Neural cell (in vitro differentiated cells): ENCODE measurements at regions not wholly inside any gene's neighbourhood (a gene's known extent, or its start where the extent isn't known, plus 50 kb on each side); places are given as distances from the start of the nearest gene placed in this dataset.

ENCODE experiments used
- H2AFZ ChIP-seq: fragments of 200-600, 300-800 bp; sonication (generic), shearing (Covaris generic); 2 replicates; pipeline ENCODE4 v1.6.0; 2014; ENCODE audit warnings: low read depth, mild to moderate bottlenecking, antibody characterized with exemption, low read length, moderate library complexity
- H3F3A ChIP-seq: fragments of 200-600 bp; shearing (Covaris generic); 2 replicates; pipeline ENCODE4 v1.6.1; 2016; ENCODE audit warnings: mild to moderate bottlenecking, moderate library complexity, mixed read lengths, antibody characterized with exemption, low read length; ENCODE audit not compliant: insufficient read depth, poor library complexity, severe bottlenecking
- H3K27ac ChIP-seq: fragments of 200-600, 300-800 bp; sonication (generic), shearing (Covaris generic); 2 replicates; pipeline ENCODE4 v1.5.1; 2014; ENCODE audit warnings: mild to moderate bottlenecking, low read length, moderate library complexity
- H3K27me3 ChIP-seq: fragments of 300-800, 200-600 bp; sonication (generic), shearing (Covaris generic); 2 replicates; pipeline ENCODE4 v1.6.0; 2014; ENCODE audit warnings: mild to moderate bottlenecking, low read depth, low read length, moderate library complexity; ENCODE audit not compliant: insufficient read depth
- H3K36me3 ChIP-seq: fragments of 300-800, 200-600 bp; sonication (generic), shearing (Covaris generic); 2 replicates; pipeline ENCODE4 v1.5.1; 2014; ENCODE audit warnings: mild to moderate bottlenecking, antibody characterized with exemption, low read length, moderate library complexity; ENCODE audit not compliant: insufficient read depth
- H3K4me2 ChIP-seq: fragments of 300-800, 200-600 bp; sonication (generic), shearing (Covaris generic); 2 replicates; pipeline ENCODE4 v1.6.0; 2014; ENCODE audit warnings: mild to moderate bottlenecking, low read length
- H3K4me3 ChIP-seq: fragments of 300-800, 200-600 bp; sonication (generic), shearing (Covaris generic); 2 replicates; pipeline ENCODE4 v1.5.1; 2014; ENCODE audit warnings: mild to moderate bottlenecking, low read length, moderate library complexity
- H3K79me2 ChIP-seq: fragments of 200-600 bp; shearing (Covaris generic); replicated peaks from 2 replicates; pipeline ENCODE4 v1.6.0; 2014; ENCODE audit warnings: mild to moderate bottlenecking, low read length, moderate library complexity; ENCODE audit not compliant: insufficient read depth
- H3K9ac ChIP-seq: fragments of 300-800, 200-600 bp; sonication (generic), shearing (Covaris generic); 2 replicates; pipeline ENCODE4 v1.6.1; 2016; ENCODE audit warnings: mild to moderate bottlenecking, low read length, mixed read lengths
- H3K9me2 ChIP-seq: fragments of 200-600 bp; shearing (Covaris generic); 2 replicates; pipeline ENCODE4 v1.6.1; 2016; ENCODE audit warnings: mild to moderate bottlenecking, low read length, mixed read lengths; ENCODE audit not compliant: insufficient read depth
- H3K9me3 ChIP-seq: fragments of 200-600, 300-800 bp; sonication (generic), shearing (Covaris generic); 2 replicates; pipeline ENCODE4 v1.6.1; 2016; ENCODE audit warnings: mild to moderate bottlenecking, mixed run types, low read length, moderate library complexity, mixed read lengths
- H4K20me1 ChIP-seq: fragments of 200-600 bp; shearing (Covaris generic); 2 replicates; pipeline ENCODE4 v1.6.1; 2016; ENCODE audit warnings: mild to moderate bottlenecking, mixed run types; ENCODE audit not compliant: insufficient read depth
- CTCF ChIP-seq: fragments of 450-650 bp; IDR thresholded peaks from 2 replicates; pipeline ENCODE4 v1.5.1; 2014; ENCODE audit warnings: antibody characterized with exemption, mild to moderate bottlenecking, moderate library complexity; ENCODE audit not compliant: poor library complexity, severe bottlenecking
- EP300 ChIP-seq: fragments of 450-650 bp; conservative IDR thresholded peaks from 2 replicates; pipeline ENCODE4 v1.6.1; 2014; ENCODE audit warnings: antibody characterized with exemption, mild to moderate bottlenecking, moderate library complexity; ENCODE audit not compliant: poor library complexity, severe bottlenecking
- EZH2 ChIP-seq: fragments of 200-600, 300-800 bp; shearing (Covaris generic), sonication (generic); IDR thresholded peaks from 2 replicates; pipeline ENCODE4 v1.6.1; 2014; ENCODE audit warnings: antibody characterized with exemption, low read length, borderline replicate concordance, mild to moderate bottlenecking; ENCODE audit not compliant: insufficient read depth, poor library complexity, severe bottlenecking
- MXI1 ChIP-seq: fragments of 450-650 bp; conservative IDR thresholded peaks from 2 replicates; pipeline ENCODE4 v1.6.1; 2014; ENCODE audit warnings: antibody characterized with exemption, mild to moderate bottlenecking; ENCODE audit not compliant: poor library complexity, severe bottlenecking
- POLR2AphosphoS5 ChIP-seq: IDR thresholded peaks from 2 replicates; pipeline ENCODE4 v1.6.1; 2012
- RAD21 ChIP-seq: fragments of 450-650 bp; conservative IDR thresholded peaks from 2 replicates; pipeline ENCODE4 v1.6.1; 2014; ENCODE audit warnings: antibody characterized with exemption, mild to moderate bottlenecking, moderate library complexity
- SMC3 ChIP-seq: fragments of 450-650 bp; conservative IDR thresholded peaks from 2 replicates; pipeline ENCODE4 v1.6.1; 2014; ENCODE audit warnings: antibody characterized with exemption, mild to moderate bottlenecking, moderate library complexity; ENCODE audit not compliant: poor library complexity
- TAF1 ChIP-seq: IDR thresholded peaks from 2 replicates; pipeline ENCODE4 v1.6.1; 2012; ENCODE audit warnings: low read depth
- TF ChIP-seq, protein P1 (sequence below): IDR thresholded peaks from 2 replicates; pipeline ENCODE4 v1.6.1; 2012; ENCODE audit warnings: borderline replicate concordance

GRCh38 chr6:110545081-110545872 lies 68.9 kb upstream of the SLC22A16 start:
- Histone ChIP-seq H4K20me1 (no peaks in the 10 kb centered on the region), H3K9me3 (no peaks in the 10 kb centered on the region), H3K9ac (no peak overlapping the region), H3K79me2 (no peaks in the 10 kb centered on the region), H3K27ac (no peak overlapping the region), H2AFZ (no peak overlapping the region), H3K36me3 (no peaks in the 10 kb centered on the region), H3K4me3 (no peak overlapping the region), H3K4me2 (no peak overlapping the region), H3F3A (no peaks in the 10 kb centered on the region), H3K9me2 (no peaks in the 10 kb centered on the region), H3K27me3 (no peaks in the 10 kb centered on the region)
- TF ChIP-seq POLR2AphosphoS5 (no peak), EZH2 (no peak), SMC3 (no peak), EP300 (no peak), TAF1 (no peak), MXI1 (no peak), RAD21 (no peak), CTCF (no peak)
- TF ChIP-seq, protein P1, sequence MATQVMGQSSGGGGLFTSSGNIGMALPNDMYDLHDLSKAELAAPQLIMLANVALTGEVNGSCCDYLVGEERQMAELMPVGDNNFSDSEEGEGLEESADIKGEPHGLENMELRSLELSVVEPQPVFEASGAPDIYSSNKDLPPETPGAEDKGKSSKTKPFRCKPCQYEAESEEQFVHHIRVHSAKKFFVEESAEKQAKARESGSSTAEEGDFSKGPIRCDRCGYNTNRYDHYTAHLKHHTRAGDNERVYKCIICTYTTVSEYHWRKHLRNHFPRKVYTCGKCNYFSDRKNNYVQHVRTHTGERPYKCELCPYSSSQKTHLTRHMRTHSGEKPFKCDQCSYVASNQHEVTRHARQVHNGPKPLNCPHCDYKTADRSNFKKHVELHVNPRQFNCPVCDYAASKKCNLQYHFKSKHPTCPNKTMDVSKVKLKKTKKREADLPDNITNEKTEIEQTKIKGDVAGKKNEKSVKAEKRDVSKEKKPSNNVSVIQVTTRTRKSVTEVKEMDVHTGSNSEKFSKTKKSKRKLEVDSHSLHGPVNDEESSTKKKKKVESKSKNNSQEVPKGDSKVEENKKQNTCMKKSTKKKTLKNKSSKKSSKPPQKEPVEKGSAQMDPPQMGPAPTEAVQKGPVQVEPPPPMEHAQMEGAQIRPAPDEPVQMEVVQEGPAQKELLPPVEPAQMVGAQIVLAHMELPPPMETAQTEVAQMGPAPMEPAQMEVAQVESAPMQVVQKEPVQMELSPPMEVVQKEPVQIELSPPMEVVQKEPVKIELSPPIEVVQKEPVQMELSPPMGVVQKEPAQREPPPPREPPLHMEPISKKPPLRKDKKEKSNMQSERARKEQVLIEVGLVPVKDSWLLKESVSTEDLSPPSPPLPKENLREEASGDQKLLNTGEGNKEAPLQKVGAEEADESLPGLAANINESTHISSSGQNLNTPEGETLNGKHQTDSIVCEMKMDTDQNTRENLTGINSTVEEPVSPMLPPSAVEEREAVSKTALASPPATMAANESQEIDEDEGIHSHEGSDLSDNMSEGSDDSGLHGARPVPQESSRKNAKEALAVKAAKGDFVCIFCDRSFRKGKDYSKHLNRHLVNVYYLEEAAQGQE: no peak

- H4K20me1 ChIP-seq: no peaks in the 10 kb centered on the region
- no peaks in the 10 kb centered on the region for H3K36me3 ChIP-seq
- no peak overlapping the region for H3K27ac ChIP-seq
- no peaks in the 10 kb centered on the region for H3K79me2 ChIP-seq
- no peak overlapping the region for H3K9ac ChIP-seq
- H3K9me3 ChIP-seq: no peaks in the 10 kb centered on the region
- no peak overlapping the region for H3K4me3 ChIP-seq
- no peak overlapping the region for H3K4me2 ChIP-seq
- no peaks in the 10 kb centered on the region for H3K9me2 ChIP-seq
- H3K27me3 ChIP-seq: no peaks in the 10 kb centered on the region
- no peak overlapping the region for H2AFZ ChIP-seq
- TF ChIP-seq CTCF (no peak), EZH2 (no peak), EP300 (no peak), POLR2AphosphoS5 (no peak), MXI1 (no peak), TAF1 (no peak), RAD21 (no peak), SMC3 (no peak)
- TF ChIP-seq, protein P1: no peak
- H3F3A ChIP-seq: no peaks in the 10 kb centered on the region
These were observed 68.1 kb upstream of the SLC22A16 start for GRCh38 chr6:110544472-110544871.
